ENCODE measurements at regions not wholly inside any gene's neighbourhood (a gene's known extent, or its start where the extent isn't known, plus 50 kb on each side); places are given as distances from the start of the nearest gene placed in this dataset.

GRCh38 chr15:70192041-70192440 lies 94.3 kb upstream of the TLE3 start:
- H3K4me1 ChIP-seq (ENCODE audit: control insufficient read depth in 1 of 2, low read depth in 2 of 2) = peaks cover 14 to 24% of the 10 kb centered on the region in 2 donors
- H3K27ac ChIP-seq = no peak overlapping the region
- ATAC-seq (ENCODE audit: insufficient number of reproducible peaks, low FRiP score, low read depth) (no peak), DNase-seq (ENCODE audit: low spot score) (no peak)
- no peaks in the 10 kb centered on the region for H3K9me3 ChIP-seq
- no peaks in the 10 kb centered on the region for H3K36me3 ChIP-seq
- TF ChIP-seq CTCF (IDR thresholded peaks at IDR 0.05) = no peak
- H3K4me3 ChIP-seq = no peak overlapping the region
- no peaks in the 10 kb centered on the region for H3K27me3 ChIP-seq (replicated peaks; ENCODE audit: insufficient read depth)

GRCh38 chr15:70190965-70191364 lies 93.2 kb upstream of the TLE3 start:
- Histone ChIP-seq H3K27ac (no peak overlapping the region), H3K4me1 (ENCODE audit: control insufficient read depth in 1 of 2, low read depth in 2 of 2) (peaks cover 9 to 14% of the 10 kb centered on the region in 2 donors), H3K27me3 (replicated peaks; ENCODE audit: insufficient read depth) (no peaks in the 10 kb centered on the region), H3K36me3 (no peaks in the 10 kb centered on the region), H3K4me3 (no peak overlapping the region), H3K9me3 (no peaks in the 10 kb centered on the region)
- no peak for TF ChIP-seq CTCF (IDR thresholded peaks at IDR 0.05)
- ATAC-seq (ENCODE audit: insufficient number of reproducible peaks, low FRiP score, low read depth) (no peak), DNase-seq (ENCODE audit: low spot score) (no peak)

GRCh38 chr15:70189826-70190695 lies 92.3 kb upstream of the TLE3 start:
- ATAC-seq (ENCODE audit: insufficient number of reproducible peaks, low FRiP score, low read depth) = no peak
- H3K4me3 ChIP-seq = no peak overlapping the region
- no peak for TF ChIP-seq CTCF (IDR thresholded peaks at IDR 0.05)
- DNase-seq (ENCODE audit: low spot score) = no peak
- H3K27ac ChIP-seq = no peak overlapping the region
- no peaks in the 10 kb centered on the region for H3K9me3 ChIP-seq
- H3K36me3 ChIP-seq = no peaks in the 10 kb centered on the region
- H3K27me3 ChIP-seq (replicated peaks; ENCODE audit: insufficient read depth) = no peaks in the 10 kb centered on the region
- peaks cover 3 to 6% of the 10 kb centered on the region in 2 donors for H3K4me1 ChIP-seq (ENCODE audit: control insufficient read depth in 1 of 2, low read depth in 2 of 2)

- no peak for TF ChIP-seq CTCF (IDR thresholded peaks at IDR 0.05)
- no peak overlapping the region for H3K4me3 ChIP-seq
- ATAC-seq (ENCODE audit: insufficient number of reproducible peaks, low FRiP score, low read depth) (no peak), DNase-seq (ENCODE audit: low spot score) (no peak)
- H3K9me3 ChIP-seq = no peaks in the 10 kb centered on the region
- H3K4me1 ChIP-seq (ENCODE audit: control insufficient read depth in 1 of 2, low read depth in 2 of 2) = no peaks in the 10 kb centered on the region
- H3K27ac ChIP-seq = no peak overlapping the region
- H3K27me3 ChIP-seq (replicated peaks; ENCODE audit: insufficient read depth) = no peaks in the 10 kb centered on the region
- H3K36me3 ChIP-seq = no peaks in the 10 kb centered on the region
These were observed 90.6 kb upstream of the TLE3 start for GRCh38 chr15:70188286-70188685.

GRCh38 chr15:70187331-70187730 lies 89.6 kb upstream of the TLE3 start:
- DNase-seq (ENCODE audit: low spot score) = no peak
- no peaks in the 10 kb centered on the region for H3K36me3 ChIP-seq
- H3K9me3 ChIP-seq = no peaks in the 10 kb centered on the region
- no peaks in the 10 kb centered on the region for H3K4me1 ChIP-seq (ENCODE audit: control insufficient read depth in 1 of 2, low read depth in 2 of 2)
- no peak for TF ChIP-seq CTCF (IDR thresholded peaks at IDR 0.05)
- no peak overlapping the region for H3K4me3 ChIP-seq
- no peak overlapping the region for H3K27ac ChIP-seq
- H3K27me3 ChIP-seq (replicated peaks; ENCODE audit: insufficient read depth) = no peaks in the 10 kb centered on the region
- no peak for ATAC-seq (ENCODE audit: insufficient number of reproducible peaks, low FRiP score, low read depth)
